ENCODE measurements at regions not wholly inside any gene's neighbourhood (a gene's known extent, or its start where the extent isn't known, plus 50 kb on each side); places are given as distances from the start of the nearest gene placed in this dataset.

- TF ChIP-seq PAX5 (IDR thresholded peaks at IDR 0.05; ENCODE audit: insufficient read depth, low read length, severe bottlenecking) (no peak), TAF1 (IDR thresholded peaks at IDR 0.05; ENCODE audit: low read depth, low read length) (no peak), POLR2AphosphoS5 (IDR thresholded peaks at IDR 0.05; ENCODE audit: low read depth, low read length) (no peak), POU2F2 (IDR thresholded peaks at IDR 0.05; ENCODE audit: low read depth, low read length) (no peak), POLR2A (IDR thresholded peaks at IDR 0.05; ENCODE audit: low read depth, low read length) (no peak), SPI1 (IDR thresholded peaks at IDR 0.05; ENCODE audit: low read depth, low read length) (no peak)
Measured at GRCh38 chr18:71729611-71730010, 814.5 kb downstream of the CBLN2 start.

DNA sequence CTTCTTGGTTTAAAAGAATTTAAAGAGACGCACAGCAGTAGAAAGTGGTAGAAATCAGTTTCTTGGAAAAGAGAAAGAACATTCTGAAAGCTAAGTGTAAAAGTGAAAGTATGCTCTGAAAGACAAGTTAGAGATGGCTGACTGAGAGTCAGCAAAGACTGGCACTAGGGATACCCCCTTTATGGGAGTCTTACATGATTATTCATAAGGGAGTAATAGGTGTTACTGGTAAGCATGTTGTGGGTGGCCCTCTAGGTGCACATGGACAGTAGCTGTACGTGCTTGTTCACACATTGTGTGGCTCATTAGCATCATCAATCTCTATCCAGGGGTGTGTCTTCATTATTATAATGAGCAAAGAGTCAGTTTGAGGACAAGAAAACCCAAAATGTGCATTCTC lies 816.2 kb downstream of the CBLN2 start:
- TF ChIP-seq SPI1 (IDR thresholded peaks at IDR 0.05; ENCODE audit: low read depth, low read length) (no peak), POU2F2 (IDR thresholded peaks at IDR 0.05; ENCODE audit: low read depth, low read length) (no peak)
- FAIRE-seq (no peak), DNase-seq (ENCODE audit: insufficient read length, low spot score) (no peak)

More at GRCh38 chr18:71729611-71730010, 814.5 kb downstream of the CBLN2 start:
- DNase-seq (ENCODE audit: insufficient read length, low spot score) (no peak), FAIRE-seq (no peak)

DNA sequence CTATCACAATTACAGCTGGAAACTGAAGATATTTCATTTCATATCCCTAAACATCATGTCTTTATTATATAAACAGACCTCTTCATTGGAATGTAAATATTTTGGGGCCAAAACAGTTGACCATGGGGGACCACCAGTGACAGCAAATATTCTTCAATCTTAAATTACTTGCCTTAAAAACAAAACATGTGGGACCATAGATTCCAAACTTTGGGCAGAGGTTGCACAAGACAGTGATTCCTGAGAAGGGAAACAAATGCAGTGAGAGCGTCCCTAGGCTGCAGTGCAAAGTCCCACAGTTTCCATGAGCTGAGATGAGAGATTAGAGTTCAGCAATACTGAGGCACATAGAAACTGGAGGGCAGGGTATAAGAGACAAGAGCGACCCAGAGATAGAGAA lies 818.9 kb downstream of the CBLN2 start:
- FAIRE-seq, result no peak
- TF ChIP-seq POLR2AphosphoS5 (IDR thresholded peaks at IDR 0.05; ENCODE audit: low read depth, low read length) (no peak), SPI1 (IDR thresholded peaks at IDR 0.05; ENCODE audit: low read depth, low read length) (no peak), POU2F2 (IDR thresholded peaks at IDR 0.05; ENCODE audit: low read depth, low read length) (no peak), POLR2A (IDR thresholded peaks at IDR 0.05; ENCODE audit: low read depth, low read length) (no peak), PAX5 (IDR thresholded peaks at IDR 0.05; ENCODE audit: insufficient read depth, low read length, severe bottlenecking) (no peak), TAF1 (IDR thresholded peaks at IDR 0.05; ENCODE audit: low read depth, low read length) (no peak)
- no peak for DNase-seq (ENCODE audit: insufficient read length, low spot score)

DNA sequence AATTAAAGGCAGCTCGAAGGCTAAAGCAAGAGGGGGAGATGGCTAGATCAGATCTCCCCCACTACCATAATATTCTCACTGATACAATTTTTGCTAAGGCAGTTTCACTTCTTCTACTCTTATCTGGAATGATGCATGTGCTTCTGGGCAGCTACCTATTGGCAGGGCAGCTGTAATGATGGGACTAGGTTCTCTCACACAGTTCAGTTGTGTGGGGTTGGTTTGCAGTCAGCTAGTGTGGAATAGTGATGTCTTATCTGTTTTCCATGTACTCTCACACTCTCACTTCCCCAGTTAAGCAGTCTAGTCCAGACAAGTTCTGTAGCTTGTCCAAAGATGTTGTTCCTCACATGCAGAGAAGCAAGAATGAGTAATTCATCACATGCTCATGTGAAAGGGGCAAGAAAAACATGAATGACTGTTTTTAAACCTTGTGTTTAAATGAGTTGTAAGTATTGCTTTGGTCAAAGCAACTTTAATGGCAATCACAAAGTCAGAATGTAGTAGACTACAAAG lies 836.1 kb downstream of the CBLN2 start:
- DNase-seq (ENCODE audit: insufficient read length, low spot score) (no peak), FAIRE-seq (no peak)
- TF ChIP-seq POU2F2 (IDR thresholded peaks at IDR 0.05; ENCODE audit: low read depth, low read length), result no peak
- TF ChIP-seq SPI1 (IDR thresholded peaks at IDR 0.05; ENCODE audit: low read depth, low read length), result peak; percentile 44; the same call in 1 of the 2 replicates
- TF ChIP-seq POLR2A (IDR thresholded peaks at IDR 0.05; ENCODE audit: low read depth, low read length), result no peak
- no peak for TF ChIP-seq PAX5 (IDR thresholded peaks at IDR 0.05; ENCODE audit: insufficient read depth, low read length, severe bottlenecking)

DNA sequence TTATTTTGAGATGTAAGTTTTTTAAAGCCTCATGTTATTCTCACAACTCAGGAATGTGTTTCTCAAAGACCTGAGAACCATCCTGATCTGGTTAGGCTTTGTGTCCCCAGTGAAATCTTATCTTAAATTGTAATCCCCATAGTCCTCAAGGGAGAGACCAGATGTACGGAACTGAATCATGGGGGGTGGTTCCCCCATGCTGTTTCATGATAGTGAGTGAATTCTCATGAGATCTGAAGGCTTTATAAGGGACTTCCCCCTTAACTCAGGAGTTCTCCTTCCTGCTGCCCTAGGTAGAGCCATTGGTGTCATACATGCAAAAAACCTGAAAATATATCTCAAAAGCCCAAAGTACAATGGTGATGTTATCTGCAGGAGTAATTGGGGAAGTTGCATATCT lies 836.7 kb downstream of the CBLN2 start:
- DNase-seq (ENCODE audit: insufficient read length, low spot score) (no peak), FAIRE-seq (no peak)
- TF ChIP-seq POLR2A (IDR thresholded peaks at IDR 0.05; ENCODE audit: low read depth, low read length) (no peak), TAF1 (IDR thresholded peaks at IDR 0.05; ENCODE audit: low read depth, low read length) (no peak), PAX5 (IDR thresholded peaks at IDR 0.05; ENCODE audit: insufficient read depth, low read length, severe bottlenecking) (no peak), POU2F2 (IDR thresholded peaks at IDR 0.05; ENCODE audit: low read depth, low read length) (no peak), POLR2AphosphoS5 (IDR thresholded peaks at IDR 0.05; ENCODE audit: low read depth, low read length) (no peak), SPI1 (IDR thresholded peaks at IDR 0.05; ENCODE audit: low read depth, low read length) (no peak)

DNA sequence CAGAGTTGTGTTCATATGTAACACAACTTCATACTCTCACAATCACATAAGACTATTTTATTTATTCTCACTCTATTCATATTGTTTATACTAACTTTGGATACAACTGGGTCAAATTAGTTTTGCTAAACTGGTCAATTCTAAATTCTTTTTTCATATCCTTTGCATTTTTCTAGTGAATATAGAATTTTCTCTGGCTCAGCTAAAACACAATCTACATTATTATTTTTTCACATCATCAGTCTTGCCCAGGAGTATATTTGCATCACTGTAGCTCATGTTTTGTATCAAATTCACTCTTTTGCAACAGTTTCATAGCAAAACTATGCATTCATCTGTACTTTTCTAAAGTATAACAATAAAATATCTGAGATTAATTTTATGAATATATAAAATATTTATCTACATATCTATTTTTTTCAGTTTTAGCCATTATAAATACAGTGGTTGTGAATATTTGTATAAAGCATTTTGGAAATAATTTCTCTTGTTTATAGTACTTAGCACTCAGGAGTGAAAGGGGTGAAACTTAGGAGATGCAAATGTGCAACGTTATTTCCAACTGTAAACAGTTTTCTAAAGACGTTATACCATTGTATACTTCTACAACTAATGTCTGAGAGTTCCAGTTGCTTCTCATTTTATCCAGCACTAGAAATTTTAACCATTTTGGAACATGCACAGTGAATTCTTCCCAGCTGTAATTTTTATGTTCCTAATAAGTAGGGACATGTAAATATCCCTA lies 854.6 kb downstream of the CBLN2 start:
- no peak for DNase-seq (ENCODE audit: insufficient read length, low spot score)
- no peak for FAIRE-seq
- TF ChIP-seq TAF1 (IDR thresholded peaks at IDR 0.05; ENCODE audit: low read depth, low read length) (no peak), PAX5 (IDR thresholded peaks at IDR 0.05; ENCODE audit: insufficient read depth, low read length, severe bottlenecking) (no peak), POLR2AphosphoS5 (IDR thresholded peaks at IDR 0.05; ENCODE audit: low read depth, low read length) (no peak), POU2F2 (IDR thresholded peaks at IDR 0.05; ENCODE audit: low read depth, low read length) (no peak), POLR2A (IDR thresholded peaks at IDR 0.05; ENCODE audit: low read depth, low read length) (no peak), SPI1 (IDR thresholded peaks at IDR 0.05; ENCODE audit: low read depth, low read length) (no peak)

DNA sequence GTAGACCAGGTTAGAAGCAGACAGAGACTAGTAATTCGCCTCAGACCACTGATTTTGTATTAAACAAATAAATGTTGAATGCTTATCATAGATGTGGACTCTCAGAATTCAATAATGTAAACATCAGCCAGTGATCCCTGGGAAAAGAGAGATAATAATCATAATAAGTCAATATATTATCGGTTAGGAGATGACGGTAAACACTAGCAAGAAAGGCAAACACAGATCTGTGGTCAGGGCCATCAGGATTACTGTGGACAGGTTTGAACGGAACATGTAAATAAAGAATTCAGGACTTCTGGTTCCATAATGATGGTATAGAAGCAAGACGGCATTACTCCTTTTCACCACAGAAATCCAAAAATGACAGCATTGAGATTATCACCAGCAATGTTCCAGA lies 861.6 kb downstream of the CBLN2 start:
- FAIRE-seq (no peak), DNase-seq (ENCODE audit: insufficient read length, low spot score) (no peak)
- TF ChIP-seq POLR2A (IDR thresholded peaks at IDR 0.05; ENCODE audit: low read depth, low read length) (no peak), PAX5 (IDR thresholded peaks at IDR 0.05; ENCODE audit: insufficient read depth, low read length, severe bottlenecking) (no peak), TAF1 (IDR thresholded peaks at IDR 0.05; ENCODE audit: low read depth, low read length) (no peak), POLR2AphosphoS5 (IDR thresholded peaks at IDR 0.05; ENCODE audit: low read depth, low read length) (no peak)

DNA sequence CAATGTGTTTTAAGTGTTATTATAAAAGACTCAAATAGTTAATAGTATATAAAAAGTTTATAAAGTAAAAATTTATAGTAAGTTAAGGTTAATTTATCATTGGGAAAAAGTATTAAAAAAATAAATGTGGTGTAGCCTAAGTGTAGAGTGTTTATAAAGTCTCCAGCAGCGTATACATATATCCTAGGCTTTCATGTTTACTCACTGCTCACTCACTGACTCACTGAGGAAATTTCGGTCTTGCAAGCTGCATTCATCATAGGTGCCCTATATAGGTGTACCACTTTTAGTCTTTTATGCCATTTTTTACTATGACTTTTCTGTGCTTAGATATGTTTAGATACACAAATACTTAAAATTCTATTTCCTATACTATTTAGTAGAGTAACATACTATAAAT lies 866.0 kb downstream of the CBLN2 start:
- DNase-seq (ENCODE audit: insufficient read length, low spot score) (no peak), FAIRE-seq (no peak)
- no peak for TF ChIP-seq PAX5 (IDR thresholded peaks at IDR 0.05; ENCODE audit: insufficient read depth, low read length, severe bottlenecking)
- no peak for TF ChIP-seq POU2F2 (IDR thresholded peaks at IDR 0.05; ENCODE audit: low read depth, low read length)
- TF ChIP-seq TAF1 (IDR thresholded peaks at IDR 0.05; ENCODE audit: low read depth, low read length), result no peak
- TF ChIP-seq POLR2A (IDR thresholded peaks at IDR 0.05; ENCODE audit: low read depth, low read length), result no peak
- no peak for TF ChIP-seq SPI1 (IDR thresholded peaks at IDR 0.05; ENCODE audit: low read depth, low read length)
- no peak for TF ChIP-seq POLR2AphosphoS5 (IDR thresholded peaks at IDR 0.05; ENCODE audit: low read depth, low read length)

DNA sequence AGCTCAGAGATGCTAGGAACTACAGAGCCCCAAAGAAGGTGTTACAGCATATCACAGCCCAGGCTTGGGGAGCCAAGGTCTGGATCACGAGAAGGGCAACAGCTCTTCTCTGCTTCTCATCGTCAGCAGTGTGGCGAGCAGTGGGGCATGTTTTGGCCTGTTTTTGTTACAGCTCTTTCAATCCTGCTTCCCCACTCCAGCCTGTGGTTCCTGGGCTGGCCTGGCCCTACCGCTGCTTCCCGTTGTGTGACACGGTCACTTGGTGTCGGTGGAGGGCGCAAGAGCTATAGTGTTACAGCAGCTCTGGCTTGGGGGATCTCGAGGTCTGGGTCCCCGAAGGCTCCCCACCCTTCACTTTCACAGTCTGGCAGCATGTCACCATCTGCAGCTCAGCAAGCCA lies 870.2 kb downstream of the CBLN2 start:
- DNase-seq (ENCODE audit: insufficient read length, low spot score) (no peak), FAIRE-seq (no peak)
- TF ChIP-seq POLR2AphosphoS5 (IDR thresholded peaks at IDR 0.05; ENCODE audit: low read depth, low read length) (no peak), TAF1 (IDR thresholded peaks at IDR 0.05; ENCODE audit: low read depth, low read length) (no peak)

DNA sequence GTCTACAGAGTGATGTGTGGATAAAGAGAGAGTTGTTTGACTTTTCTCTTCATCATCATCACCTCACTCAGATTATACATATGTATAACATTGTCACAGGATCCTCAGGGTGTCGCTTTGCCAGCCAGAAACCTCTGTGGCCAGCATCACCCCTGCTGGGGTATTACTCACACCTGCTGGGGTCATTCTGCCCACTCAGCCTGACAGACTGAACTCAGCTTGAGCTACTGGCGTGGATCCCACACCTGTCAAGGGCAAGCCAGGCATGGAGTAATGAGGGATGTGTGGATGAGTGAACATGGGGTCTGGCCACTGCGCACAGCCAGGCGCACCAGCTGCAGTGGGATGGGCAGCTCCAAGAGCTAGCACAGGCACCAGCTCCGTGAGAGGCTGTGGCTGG lies 870.6 kb downstream of the CBLN2 start:
- TF ChIP-seq PAX5 (IDR thresholded peaks at IDR 0.05; ENCODE audit: insufficient read depth, low read length, severe bottlenecking), result no peak
- TF ChIP-seq SPI1 (IDR thresholded peaks at IDR 0.05; ENCODE audit: low read depth, low read length), result no peak
- TF ChIP-seq POU2F2 (IDR thresholded peaks at IDR 0.05; ENCODE audit: low read depth, low read length), result no peak
- DNase-seq (ENCODE audit: insufficient read length, low spot score) (no peak), FAIRE-seq (no peak)

Data from GM12891 (cell line).